GM18861 (cell line): ENCODE measurements at regions not wholly inside any gene's neighbourhood (a gene's known extent, or its start where the extent isn't known, plus 50 kb on each side); places are given as distances from the start of the nearest gene placed in this dataset.

Experiments
- ATAC-seq: cut with Tn5 transposase; IDR thresholded peaks from one replicate; pipeline ENCODE4 v1.9.1; 2021; ENCODE audit not compliant: unreplicated experiment

GRCh38 chr4:110953191-110953590, 330.3 kb upstream of the PITX2 start:
- ATAC-seq, result no peak

GRCh38 chr4:110953898-110954297, 331.0 kb upstream of the PITX2 start:
- no peak for ATAC-seq

GRCh38 chr4:110955748-110956147, 332.9 kb upstream of the PITX2 start:
- peak; percentile 59 for ATAC-seq

GRCh38 chr4:110959041-110959643, 336.3 kb upstream of the PITX2 start:
- peak; percentile 42 for ATAC-seq

GRCh38 chr4:110961066-110961465, 338.2 kb upstream of the PITX2 start:
- no peak for ATAC-seq

- no peak for ATAC-seq
Measured at GRCh38 chr4:110962616-110963015, 339.7 kb upstream of the PITX2 start.

- no peak for ATAC-seq
Measured at GRCh38 chr4:110963662-110964280, 340.9 kb upstream of the PITX2 start.

- no peak for ATAC-seq
Measured at GRCh38 chr4:110967936-110968335, 345.1 kb upstream of the PITX2 start.

GRCh38 chr4:110970642-110971041, 347.8 kb upstream of the PITX2 start:
- ATAC-seq, result peak; percentile 71

- ATAC-seq, result no peak
Measured at GRCh38 chr4:110975338-110975737, 352.5 kb upstream of the PITX2 start.

GRCh38 chr4:110977554-110977953, 354.7 kb upstream of the PITX2 start:
- no peak for ATAC-seq

GRCh38 chr4:110978761-110979160, 355.9 kb upstream of the PITX2 start:
- ATAC-seq, result no peak

- no peak for ATAC-seq
Measured at GRCh38 chr4:110982486-110982885, 359.6 kb upstream of the PITX2 start.

- ATAC-seq, result no peak
Measured at GRCh38 chr4:110988722-110989121, 365.8 kb upstream of the PITX2 start.

GRCh38 chr4:110989125-110989524, 366.2 kb upstream of the PITX2 start:
- no peak for ATAC-seq

- no peak for ATAC-seq
Measured at GRCh38 chr4:110994781-110995180, 371.9 kb upstream of the PITX2 start.

- no peak for ATAC-seq
Measured at GRCh38 chr4:110998320-110998719, 375.4 kb upstream of the PITX2 start.

GRCh38 chr4:111011458-111011857, 388.6 kb upstream of the PITX2 start:
- ATAC-seq, result no peak

GRCh38 chr4:111013846-111014245, 391.0 kb upstream of the PITX2 start:
- ATAC-seq, result no peak

- no peak for ATAC-seq
Measured at GRCh38 chr4:111014537-111014936, 391.7 kb upstream of the PITX2 start.

GRCh38 chr4:111016416-111016815, 393.5 kb upstream of the PITX2 start:
- ATAC-seq, result no peak

GRCh38 chr4:111018216-111018615, 395.3 kb upstream of the PITX2 start:
- ATAC-seq, result no peak

GRCh38 chr4:111020476-111020875, 397.6 kb upstream of the PITX2 start:
- no peak for ATAC-seq
